DOHH2 (cell line): ENCODE measurements at regions not wholly inside any gene's neighbourhood (a gene's known extent, or its start where the extent isn't known, plus 50 kb on each side); places are given as distances from the start of the nearest gene placed in this dataset.

ENCODE experiments used
- CTCF ChIP-seq: fragments of 200-600 bp; sonication (generic); IDR thresholded peaks from one replicate; pipeline ENCODE4 v1.5.1; 2014; ENCODE audit warnings: antibody characterized with exemption, mild to moderate bottlenecking, low read depth, low read length; ENCODE audit not compliant: poor library complexity, severe bottlenecking
- EZH2phosphoT487 ChIP-seq: fragments of 200-600 bp; sonication (generic); IDR thresholded peaks from 2 replicates; pipeline ENCODE4 v1.6.1; 2017; ENCODE audit warnings: borderline replicate concordance, mild to moderate bottlenecking, antibody characterized with exemption, low read length, moderate library complexity, mixed read lengths

DNA sequence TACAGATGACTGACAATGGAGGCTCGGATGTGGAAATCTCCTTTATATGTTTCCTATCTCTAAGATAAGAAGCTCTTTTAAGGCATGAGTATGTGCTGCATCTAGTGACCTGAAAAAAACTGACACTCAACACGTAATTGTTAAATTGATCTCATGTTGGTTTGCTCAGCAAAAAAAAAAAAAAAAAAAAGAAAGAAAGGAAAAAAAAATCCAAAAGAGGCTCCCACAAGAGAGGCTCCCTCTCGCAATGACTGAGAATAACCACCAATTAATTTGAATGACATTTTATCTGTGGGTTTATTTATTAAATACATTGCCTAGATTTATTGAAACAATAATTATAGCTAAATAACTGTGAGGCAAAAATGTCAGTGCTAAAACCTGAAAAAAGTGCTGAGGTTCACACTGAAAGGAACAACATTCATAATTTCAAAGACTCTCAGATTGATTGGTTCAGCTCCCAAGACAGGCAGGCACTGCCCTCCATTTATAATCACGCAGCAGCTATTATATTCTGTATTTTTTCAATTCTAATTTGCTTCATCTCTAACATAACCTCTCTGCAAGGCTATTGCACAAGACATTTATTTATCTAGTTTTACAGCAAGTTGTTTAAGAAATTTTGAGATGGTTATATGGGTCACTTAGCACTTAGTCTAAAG, 184.5 kb upstream of the TMPRSS15 start:
- no peak for TF ChIP-seq CTCF
- TF ChIP-seq EZH2phosphoT487, result no peak
